ENCODE measurements at regions not wholly inside any gene's neighbourhood (a gene's known extent, or its start where the extent isn't known, plus 50 kb on each side); places are given as distances from the start of the nearest gene placed in this dataset.

GRCh38 chr6:82419859-82420258 lies 56.2 kb downstream of the TPBG start:
- TF ChIP-seq CTCF (tag by site-specific recombination; IDR thresholded peaks at IDR 0.05) (no peak), ZNF274 (IDR thresholded peaks at IDR 0.05; ENCODE audit: low read length) (no peak), ZNF274 (tag by site-specific recombination; IDR thresholded peaks at IDR 0.05; ENCODE audit: borderline replicate concordance) (no peak), ZNF639 (tag by site-specific recombination; IDR thresholded peaks at IDR 0.05) (no peak), ZFP3 (tag by site-specific recombination; IDR thresholded peaks at IDR 0.05; ENCODE audit: low read depth) (no peak), ZNF404 (tag by site-specific recombination; IDR thresholded peaks at IDR 0.05) (no peak), ZNF776 (tag by site-specific recombination; IDR thresholded peaks at IDR 0.05; ENCODE audit: borderline replicate concordance) (no peak), ZBTB8A (tag by site-specific recombination; IDR thresholded peaks at IDR 0.05) (no peak)
- TF ChIP-seq, protein P1, sequence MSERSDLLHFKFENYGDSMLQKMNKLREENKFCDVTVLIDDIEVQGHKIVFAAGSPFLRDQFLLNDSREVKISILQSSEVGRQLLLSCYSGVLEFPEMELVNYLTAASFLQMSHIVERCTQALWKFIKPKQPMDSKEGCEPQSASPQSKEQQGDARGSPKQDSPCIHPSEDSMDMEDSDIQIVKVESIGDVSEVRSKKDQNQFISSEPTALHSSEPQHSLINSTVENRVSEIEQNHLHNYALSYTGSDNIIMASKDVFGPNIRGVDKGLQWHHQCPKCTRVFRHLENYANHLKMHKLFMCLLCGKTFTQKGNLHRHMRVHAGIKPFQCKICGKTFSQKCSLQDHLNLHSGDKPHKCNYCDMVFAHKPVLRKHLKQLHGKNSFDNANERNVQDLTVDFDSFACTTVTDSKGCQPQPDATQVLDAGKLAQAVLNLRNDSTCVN (tag by site-specific recombination; optimal IDR thresholded peaks at IDR 0.05): no peak
- TF ChIP-seq, protein P2, sequence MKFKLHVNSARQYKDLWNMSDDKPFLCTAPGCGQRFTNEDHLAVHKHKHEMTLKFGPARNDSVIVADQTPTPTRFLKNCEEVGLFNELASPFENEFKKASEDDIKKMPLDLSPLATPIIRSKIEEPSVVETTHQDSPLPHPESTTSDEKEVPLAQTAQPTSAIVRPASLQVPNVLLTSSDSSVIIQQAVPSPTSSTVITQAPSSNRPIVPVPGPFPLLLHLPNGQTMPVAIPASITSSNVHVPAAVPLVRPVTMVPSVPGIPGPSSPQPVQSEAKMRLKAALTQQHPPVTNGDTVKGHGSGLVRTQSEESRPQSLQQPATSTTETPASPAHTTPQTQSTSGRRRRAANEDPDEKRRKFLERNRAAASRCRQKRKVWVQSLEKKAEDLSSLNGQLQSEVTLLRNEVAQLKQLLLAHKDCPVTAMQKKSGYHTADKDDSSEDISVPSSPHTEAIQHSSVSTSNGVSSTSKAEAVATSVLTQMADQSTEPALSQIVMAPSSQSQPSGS (tag by site-specific recombination; IDR thresholded peaks at IDR 0.05; ENCODE audit: low read depth): no peak

Measured in HEK293 (cell line).